HG02623 (cell line): ENCODE measurements at regions not wholly inside any gene's neighbourhood (a gene's known extent, or its start where the extent isn't known, plus 50 kb on each side); places are given as distances from the start of the nearest gene placed in this dataset.

ENCODE experiments used
- ATAC-seq: cut with Tn5 transposase; IDR thresholded peaks from one replicate; pipeline ENCODE4 v1.9.1; 2021; ENCODE audit warnings: moderate library complexity; ENCODE audit not compliant: unreplicated experiment

GRCh38 chr15:62528505-62528904 lies 363.4 kb upstream of the C2CD4B start:
- ATAC-seq: no peak

GRCh38 chr15:62532367-62532766 lies 367.3 kb upstream of the C2CD4B start:
- ATAC-seq: no peak

GRCh38 chr15:62533687-62534086 lies 368.6 kb upstream of the C2CD4B start:
- ATAC-seq: no peak

- ATAC-seq: no peak
Observed at GRCh38 chr15:62534996-62535395, 369.9 kb upstream of the C2CD4B start.

GRCh38 chr15:62539236-62539635 lies 374.2 kb upstream of the C2CD4B start:
- ATAC-seq: no peak

- no peak for ATAC-seq
Observed at GRCh38 chr15:62541250-62541649, 376.2 kb upstream of the C2CD4B start.

GRCh38 chr15:62541846-62542245 lies 376.8 kb upstream of the C2CD4B start:
- ATAC-seq: no peak

GRCh38 chr15:62544446-62544845 lies 379.4 kb upstream of the C2CD4B start:
- ATAC-seq: no peak

- ATAC-seq: no peak
Observed at GRCh38 chr15:62545467-62546227, 380.6 kb upstream of the C2CD4B start.

GRCh38 chr15:62546628-62547027 lies 381.5 kb upstream of the C2CD4B start:
- ATAC-seq: no peak

- no peak for ATAC-seq
Observed at GRCh38 chr15:62547584-62547983, 382.5 kb upstream of the C2CD4B start.

GRCh38 chr15:62549345-62549970 lies 384.4 kb upstream of the C2CD4B start:
- ATAC-seq: no peak

GRCh38 chr15:62550106-62550505 lies 385.0 kb upstream of the C2CD4B start:
- no peak for ATAC-seq

- no peak for ATAC-seq
Observed at GRCh38 chr15:62552444-62552843, 387.4 kb upstream of the C2CD4B start.

- no peak for ATAC-seq
Observed at GRCh38 chr15:62553911-62554563, 389.0 kb upstream of the C2CD4B start.

- ATAC-seq: no peak
Observed at GRCh38 chr15:62558640-62559380, 393.7 kb upstream of the C2CD4B start.

- no peak for ATAC-seq
Observed at GRCh38 chr15:62559381-62559733, 394.3 kb upstream of the C2CD4B start.

GRCh38 chr15:62561059-62561519 lies 396.0 kb upstream of the C2CD4B start:
- no peak for ATAC-seq

- no peak for ATAC-seq
Observed at GRCh38 chr15:62561571-62561970, 396.5 kb upstream of the C2CD4B start.

- ATAC-seq: no peak
Observed at GRCh38 chr15:62564886-62565633, 400.0 kb upstream of the C2CD4B start.

GRCh38 chr15:62565634-62566026 lies 400.5 kb upstream of the C2CD4B start:
- ATAC-seq: no peak
